ENCODE measurements at regions not wholly inside any gene's neighbourhood (a gene's known extent, or its start where the extent isn't known, plus 50 kb on each side); places are given as distances from the start of the nearest gene placed in this dataset.
"Not testable (repeated sequence)": the region's sequence is repeated elsewhere in the genome, so short reads cannot be mapped to it uniquely, and the experiment has no call there.

DNA sequence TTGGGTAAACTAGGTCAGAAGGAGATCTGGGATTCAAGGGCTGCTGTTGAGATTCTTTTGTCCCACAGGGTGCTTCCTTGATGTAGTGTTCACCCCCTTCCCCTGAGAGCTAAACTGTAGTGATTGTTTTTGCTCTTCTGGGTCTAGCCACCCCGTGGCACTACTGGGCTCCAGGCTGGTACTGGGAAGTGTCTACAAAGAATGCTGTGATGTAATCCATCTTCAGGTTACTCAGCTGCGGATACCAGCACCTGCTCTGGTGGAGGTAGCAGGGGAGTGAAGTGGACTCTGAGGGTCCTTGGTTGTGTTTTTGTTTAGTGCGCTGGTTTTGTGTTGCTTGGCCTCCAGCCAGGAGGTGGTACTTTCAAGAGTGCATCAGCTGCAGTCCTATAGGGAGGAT lies 365.5 kb downstream of the ZNF674 start:
- in situ Hi-C loops (cut with MboI; ENCODE audit: low sequenced_read_pairs, unreplicated experiment), result no loop called here
- TF ChIP-seq, protein P1, sequence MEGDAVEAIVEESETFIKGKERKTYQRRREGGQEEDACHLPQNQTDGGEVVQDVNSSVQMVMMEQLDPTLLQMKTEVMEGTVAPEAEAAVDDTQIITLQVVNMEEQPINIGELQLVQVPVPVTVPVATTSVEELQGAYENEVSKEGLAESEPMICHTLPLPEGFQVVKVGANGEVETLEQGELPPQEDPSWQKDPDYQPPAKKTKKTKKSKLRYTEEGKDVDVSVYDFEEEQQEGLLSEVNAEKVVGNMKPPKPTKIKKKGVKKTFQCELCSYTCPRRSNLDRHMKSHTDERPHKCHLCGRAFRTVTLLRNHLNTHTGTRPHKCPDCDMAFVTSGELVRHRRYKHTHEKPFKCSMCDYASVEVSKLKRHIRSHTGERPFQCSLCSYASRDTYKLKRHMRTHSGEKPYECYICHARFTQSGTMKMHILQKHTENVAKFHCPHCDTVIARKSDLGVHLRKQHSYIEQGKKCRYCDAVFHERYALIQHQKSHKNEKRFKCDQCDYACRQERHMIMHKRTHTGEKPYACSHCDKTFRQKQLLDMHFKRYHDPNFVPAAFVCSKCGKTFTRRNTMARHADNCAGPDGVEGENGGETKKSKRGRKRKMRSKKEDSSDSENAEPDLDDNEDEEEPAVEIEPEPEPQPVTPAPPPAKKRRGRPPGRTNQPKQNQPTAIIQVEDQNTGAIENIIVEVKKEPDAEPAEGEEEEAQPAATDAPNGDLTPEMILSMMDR (IDR thresholded peaks at IDR 0.05; ENCODE audit: borderline replicate concordance, control extremely low read depth, extremely low read depth, insufficient read depth, missing control alignments), result no peak
- DNase-seq (ENCODE audit: low spot score), result no peak

- in situ Hi-C loops (cut with MboI; ENCODE audit: low sequenced_read_pairs, unreplicated experiment), result no loop called here
- TF ChIP-seq, protein P1 (IDR thresholded peaks at IDR 0.05; ENCODE audit: borderline replicate concordance, control extremely low read depth, extremely low read depth, insufficient read depth, missing control alignments), result no peak
- no peak for DNase-seq (ENCODE audit: low spot score)
Observed at GRCh38 chrX:46178763-46179162, 366.5 kb downstream of the ZNF674 start.

- no peak for DNase-seq (ENCODE audit: low spot score)
- TF ChIP-seq, protein P1 (IDR thresholded peaks at IDR 0.05; ENCODE audit: borderline replicate concordance, control extremely low read depth, extremely low read depth, insufficient read depth, missing control alignments), result no peak
- in situ Hi-C loops (cut with MboI; ENCODE audit: low sequenced_read_pairs, unreplicated experiment), result no loop called here
Observed at GRCh38 chrX:46173159-46173558, 372.1 kb downstream of the ZNF674 start.

GRCh38 chrX:46171457-46171856 lies 373.8 kb downstream of the ZNF674 start:
- DNase-seq (ENCODE audit: low spot score); in situ Hi-C loops (cut with MboI; ENCODE audit: low sequenced_read_pairs, unreplicated experiment): not testable (repeated sequence)

DNA sequence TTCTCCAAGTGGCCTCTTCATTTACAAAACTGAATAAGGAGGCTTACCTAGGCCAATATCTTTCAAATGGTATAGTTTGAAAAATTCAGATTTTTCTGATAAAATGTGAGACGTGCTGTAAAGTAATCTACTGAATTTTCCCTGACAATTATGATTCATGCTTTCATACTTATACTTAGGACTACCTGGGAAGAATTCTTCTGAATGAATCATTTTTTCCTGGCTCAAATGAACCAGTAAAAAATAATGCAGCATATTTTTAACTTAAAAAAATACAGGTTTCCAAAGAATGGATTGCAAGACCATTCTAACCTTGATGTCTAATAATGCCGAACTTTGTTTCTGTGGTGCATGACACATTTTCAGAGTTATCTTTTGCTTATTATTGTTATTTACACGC lies 375.4 kb downstream of the ZNF674 start:
- TF ChIP-seq, protein P1 (IDR thresholded peaks at IDR 0.05; ENCODE audit: borderline replicate concordance, control extremely low read depth, extremely low read depth, insufficient read depth, missing control alignments), result no peak
- in situ Hi-C loops (cut with MboI; ENCODE audit: low sequenced_read_pairs, unreplicated experiment), result no loop called here
- DNase-seq (ENCODE audit: low spot score), result no peak

GRCh38 chrX:46168254-46168653 lies 377.0 kb downstream of the ZNF674 start:
- no peak for DNase-seq (ENCODE audit: low spot score)
- in situ Hi-C loops (cut with MboI; ENCODE audit: low sequenced_read_pairs, unreplicated experiment), result no loop called here

GRCh38 chrX:46165866-46166265 lies 379.4 kb downstream of the ZNF674 start:
- no peak for DNase-seq (ENCODE audit: low spot score)
- in situ Hi-C loops (cut with MboI; ENCODE audit: low sequenced_read_pairs, unreplicated experiment), result no loop called here
- TF ChIP-seq, protein P1 (IDR thresholded peaks at IDR 0.05; ENCODE audit: borderline replicate concordance, control extremely low read depth, extremely low read depth, insufficient read depth, missing control alignments), result no peak

More at GRCh38 chrX:46168254-46168653, 377.0 kb downstream of the ZNF674 start:
- TF ChIP-seq, protein P1 (IDR thresholded peaks at IDR 0.05; ENCODE audit: borderline replicate concordance, control extremely low read depth, extremely low read depth, insufficient read depth, missing control alignments), result no peak
